DOHH2 (cell line): ENCODE measurements at regions not wholly inside any gene's neighbourhood (a gene's known extent, or its start where the extent isn't known, plus 50 kb on each side); places are given as distances from the start of the nearest gene placed in this dataset.

Source experiments
- EZH2phosphoT487 ChIP-seq: fragments of 200-600 bp; sonication (generic); IDR thresholded peaks from 2 replicates; pipeline ENCODE4 v1.6.1; 2017; ENCODE audit warnings: borderline replicate concordance, mild to moderate bottlenecking, antibody characterized with exemption, low read length, moderate library complexity, mixed read lengths
- TF ChIP-seq, protein P1 (sequence below): fragments of 200-600 bp; sonication (generic); IDR thresholded peaks from one replicate; pipeline ENCODE4 v1.5.1; 2014; ENCODE audit warnings: antibody characterized with exemption, mild to moderate bottlenecking, low read depth, low read length; ENCODE audit not compliant: poor library complexity, severe bottlenecking

GRCh38 chr11:105491394-105491793 is 118.5 kb upstream of the GRIA4 start:
- TF ChIP-seq, protein P1, sequence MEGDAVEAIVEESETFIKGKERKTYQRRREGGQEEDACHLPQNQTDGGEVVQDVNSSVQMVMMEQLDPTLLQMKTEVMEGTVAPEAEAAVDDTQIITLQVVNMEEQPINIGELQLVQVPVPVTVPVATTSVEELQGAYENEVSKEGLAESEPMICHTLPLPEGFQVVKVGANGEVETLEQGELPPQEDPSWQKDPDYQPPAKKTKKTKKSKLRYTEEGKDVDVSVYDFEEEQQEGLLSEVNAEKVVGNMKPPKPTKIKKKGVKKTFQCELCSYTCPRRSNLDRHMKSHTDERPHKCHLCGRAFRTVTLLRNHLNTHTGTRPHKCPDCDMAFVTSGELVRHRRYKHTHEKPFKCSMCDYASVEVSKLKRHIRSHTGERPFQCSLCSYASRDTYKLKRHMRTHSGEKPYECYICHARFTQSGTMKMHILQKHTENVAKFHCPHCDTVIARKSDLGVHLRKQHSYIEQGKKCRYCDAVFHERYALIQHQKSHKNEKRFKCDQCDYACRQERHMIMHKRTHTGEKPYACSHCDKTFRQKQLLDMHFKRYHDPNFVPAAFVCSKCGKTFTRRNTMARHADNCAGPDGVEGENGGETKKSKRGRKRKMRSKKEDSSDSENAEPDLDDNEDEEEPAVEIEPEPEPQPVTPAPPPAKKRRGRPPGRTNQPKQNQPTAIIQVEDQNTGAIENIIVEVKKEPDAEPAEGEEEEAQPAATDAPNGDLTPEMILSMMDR = no peak
- no peak for TF ChIP-seq EZH2phosphoT487
